ENCODE measurements at regions not wholly inside any gene's neighbourhood (a gene's known extent, or its start where the extent isn't known, plus 50 kb on each side); places are given as distances from the start of the nearest gene placed in this dataset.
"Not testable (repeated sequence)": the region's sequence is repeated elsewhere in the genome, so short reads cannot be mapped to it uniquely, and the experiment has no call there.

DNA sequence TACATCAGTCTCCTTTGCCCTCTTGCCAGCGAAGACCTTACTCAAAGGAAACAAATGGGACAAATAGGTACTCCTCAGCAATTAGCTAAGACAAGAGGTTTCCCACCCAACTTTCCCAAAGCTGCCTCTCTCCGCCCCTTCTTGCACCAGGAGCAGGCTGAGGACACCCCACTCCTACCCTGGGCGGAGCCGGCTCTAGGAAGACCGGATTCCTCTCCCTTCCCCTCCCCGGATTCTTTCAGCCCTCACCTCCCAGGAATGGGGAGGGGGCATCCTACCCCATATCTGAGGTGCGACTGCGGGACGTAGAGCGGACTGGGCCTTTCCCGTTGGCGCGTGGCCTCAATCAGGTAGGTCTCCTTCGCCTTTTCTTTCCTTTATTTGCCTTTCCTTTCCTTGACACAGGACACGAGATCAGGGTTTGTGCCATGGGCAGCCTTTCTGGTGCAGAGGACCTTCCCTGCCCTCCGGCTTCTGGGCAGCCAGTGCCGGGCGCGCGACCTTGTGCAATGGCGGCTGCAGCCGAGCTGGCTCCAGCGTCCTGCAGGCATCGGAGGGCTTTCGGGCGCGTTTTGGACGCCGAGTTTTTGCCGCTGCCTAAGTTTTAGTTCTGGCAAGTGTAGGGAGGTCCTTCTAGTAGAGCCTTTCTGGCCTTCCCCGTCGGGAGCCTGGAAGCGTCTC lies 279.9 kb downstream of the PLS3 start:
- DNase-seq (ENCODE audit: low spot score): not testable (repeated sequence)

DNA sequence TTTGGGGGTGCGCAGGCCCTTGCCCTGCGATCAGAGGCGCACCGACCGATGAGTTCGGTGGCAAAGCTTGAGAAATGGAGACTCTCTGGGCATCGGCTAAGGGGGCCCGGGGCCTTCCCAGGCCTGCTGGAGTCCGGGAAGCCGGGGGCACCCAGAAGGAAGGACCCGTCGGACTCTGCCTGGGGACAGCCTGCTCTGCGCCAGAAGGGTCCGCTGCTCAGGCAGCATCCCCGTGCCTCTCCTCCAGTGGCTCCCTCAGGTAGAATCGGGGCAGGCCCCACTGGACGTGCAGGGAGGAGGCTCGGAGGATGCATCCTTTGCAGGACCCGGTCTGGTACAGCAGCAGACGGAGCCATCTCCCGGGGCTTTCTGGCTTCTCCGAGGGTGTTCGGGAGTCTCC lies 290.0 kb downstream of the PLS3 start:
- not testable (repeated sequence) for DNase-seq (ENCODE audit: low spot score)

DNA sequence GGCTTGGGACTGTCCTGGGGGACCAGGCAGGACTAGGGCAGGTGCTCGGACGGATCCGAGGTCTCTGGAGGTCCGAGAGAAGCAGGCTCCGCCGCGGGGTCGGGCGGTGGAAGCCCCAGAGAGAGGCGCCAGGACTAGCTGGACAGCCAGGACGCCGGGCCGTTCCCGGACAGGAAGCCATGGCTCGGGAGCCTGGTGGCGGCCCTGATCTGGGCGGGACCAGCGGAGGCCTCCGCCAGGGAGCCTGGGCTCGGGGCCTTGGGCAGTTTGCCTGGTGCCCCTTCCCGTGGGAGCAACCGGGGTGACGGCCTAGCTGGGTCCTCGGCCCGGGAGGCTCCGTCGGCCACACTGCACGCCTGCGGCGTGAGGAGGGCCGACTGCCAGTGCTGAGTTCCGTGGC lies 292.3 kb downstream of the PLS3 start:
- DNase-seq (ENCODE audit: low spot score): not testable (repeated sequence)

DNA sequence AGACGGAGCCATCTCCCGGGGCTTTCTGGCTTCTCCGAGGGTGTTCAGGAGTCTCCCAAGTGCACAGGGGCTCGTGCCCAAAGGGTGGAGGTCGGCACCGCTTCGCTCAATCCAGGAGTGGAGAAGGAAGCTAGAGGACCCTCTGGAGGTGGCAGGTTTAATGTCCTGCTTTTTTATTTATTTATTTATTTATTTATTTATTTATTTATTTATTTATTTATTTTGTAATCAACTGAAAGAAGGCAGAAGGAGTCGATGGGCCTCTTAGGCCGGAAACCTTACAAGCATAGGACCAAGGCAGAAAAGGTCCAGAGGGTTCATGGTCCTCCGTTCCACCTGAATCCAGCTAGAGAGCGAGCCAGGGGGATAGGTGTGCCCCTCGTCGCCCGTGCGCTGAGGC lies 289.4 kb upstream of the AGTR2 start:
- not testable (repeated sequence) for DNase-seq (ENCODE audit: low spot score)

DNA sequence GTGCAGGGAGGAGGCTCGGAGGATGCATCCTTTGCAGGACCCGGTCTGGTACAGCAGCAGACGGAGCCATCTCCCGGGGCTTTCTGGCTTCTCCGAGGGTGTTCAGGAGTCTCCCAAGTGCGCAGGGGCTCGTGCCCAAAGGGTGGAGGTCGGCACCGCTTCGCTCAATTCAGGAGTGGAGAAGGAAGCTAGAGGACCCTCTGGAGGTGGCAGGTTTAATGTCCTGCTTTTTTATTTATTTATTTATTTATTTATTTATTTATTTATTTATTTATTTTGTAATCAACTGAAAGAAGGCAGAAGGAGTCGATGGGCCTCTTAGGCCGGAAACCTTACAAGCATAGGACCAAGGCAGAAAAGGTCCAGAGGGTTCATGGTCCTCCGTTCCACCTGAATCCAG lies 286.4 kb upstream of the AGTR2 start:
- not testable (repeated sequence) for DNase-seq (ENCODE audit: low spot score)

DNA sequence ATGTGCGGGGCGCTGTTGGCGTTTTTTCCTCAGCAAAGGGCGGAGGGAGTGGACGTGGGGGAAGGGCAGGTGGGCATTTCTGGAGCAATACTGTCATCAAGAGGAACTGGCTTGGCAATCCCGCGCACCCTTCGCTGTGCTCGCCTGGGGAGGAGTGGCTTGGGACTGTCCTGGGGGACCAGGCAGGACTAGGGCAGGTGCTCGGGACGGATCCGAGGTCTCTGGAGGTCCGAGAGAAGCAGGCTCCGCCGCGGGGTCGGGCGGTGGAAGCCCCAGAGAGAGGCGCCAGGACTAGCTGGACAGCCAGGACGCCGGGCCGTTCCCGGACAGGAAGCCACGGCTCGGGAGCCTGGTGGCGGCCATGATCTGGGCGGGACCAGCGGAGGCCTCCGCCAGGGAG lies 282.5 kb upstream of the AGTR2 start:
- not testable (repeated sequence) for DNase-seq (ENCODE audit: low spot score)

DNA sequence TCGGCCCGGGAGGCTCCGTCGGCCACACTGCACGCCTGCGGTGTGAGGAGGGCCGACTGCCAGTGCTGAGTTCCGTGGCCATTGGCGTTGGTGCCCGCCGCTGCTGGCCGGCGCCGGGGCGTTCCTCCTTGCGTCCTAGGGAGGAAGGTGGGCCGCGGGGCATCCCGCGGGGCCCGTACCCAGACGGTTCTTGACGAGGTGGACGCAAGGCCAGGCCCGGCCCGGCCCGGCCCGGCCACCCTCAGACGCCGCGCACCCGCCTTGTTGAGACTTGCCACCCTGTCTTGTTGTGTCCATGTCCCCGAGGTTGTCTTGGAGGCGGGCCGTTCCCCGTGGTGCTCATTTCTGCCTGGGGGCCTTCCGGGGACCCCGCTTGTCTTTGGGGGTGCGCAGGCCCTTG lies 282.0 kb upstream of the AGTR2 start:
- not testable (repeated sequence) for DNase-seq (ENCODE audit: low spot score)

DNA sequence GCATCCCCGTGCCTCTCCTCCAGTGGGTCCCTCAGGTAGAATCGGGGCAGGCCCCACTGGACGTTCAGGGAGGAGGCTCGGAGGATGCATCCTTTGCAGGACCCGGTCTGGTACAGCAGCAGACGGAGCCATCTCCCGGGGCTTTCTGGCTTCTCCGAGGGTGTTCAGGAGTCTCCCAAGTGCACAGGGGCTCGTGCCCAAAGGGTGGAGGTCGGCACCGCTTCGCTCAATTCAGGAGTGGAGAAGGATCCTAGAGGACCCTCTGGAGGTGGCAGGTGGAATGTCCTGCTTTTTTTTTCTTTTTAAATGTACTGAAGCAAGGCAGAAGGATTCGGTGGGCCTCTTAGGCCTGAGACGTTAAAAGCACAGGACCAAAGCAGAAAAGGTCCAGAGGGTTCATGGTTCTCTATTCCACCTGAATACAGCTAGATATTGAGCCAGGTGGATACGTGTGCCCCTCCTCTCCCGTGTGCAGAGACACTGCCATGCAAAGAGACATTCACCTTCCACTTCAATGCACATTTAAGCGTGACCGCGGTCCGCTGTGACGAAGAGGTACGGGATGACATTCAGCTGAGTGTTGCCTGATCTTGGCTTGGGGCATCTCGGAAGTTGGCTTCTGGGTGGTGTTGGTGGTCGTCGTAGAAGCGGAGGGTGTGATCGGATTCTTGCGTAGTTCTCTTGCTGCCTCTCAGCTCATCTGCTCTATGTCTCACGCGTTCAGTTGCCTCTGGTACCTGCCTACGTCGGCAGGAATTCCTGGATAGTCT lies 281.2 kb upstream of the AGTR2 start:
- DNase-seq (ENCODE audit: low spot score): no peak

DNA sequence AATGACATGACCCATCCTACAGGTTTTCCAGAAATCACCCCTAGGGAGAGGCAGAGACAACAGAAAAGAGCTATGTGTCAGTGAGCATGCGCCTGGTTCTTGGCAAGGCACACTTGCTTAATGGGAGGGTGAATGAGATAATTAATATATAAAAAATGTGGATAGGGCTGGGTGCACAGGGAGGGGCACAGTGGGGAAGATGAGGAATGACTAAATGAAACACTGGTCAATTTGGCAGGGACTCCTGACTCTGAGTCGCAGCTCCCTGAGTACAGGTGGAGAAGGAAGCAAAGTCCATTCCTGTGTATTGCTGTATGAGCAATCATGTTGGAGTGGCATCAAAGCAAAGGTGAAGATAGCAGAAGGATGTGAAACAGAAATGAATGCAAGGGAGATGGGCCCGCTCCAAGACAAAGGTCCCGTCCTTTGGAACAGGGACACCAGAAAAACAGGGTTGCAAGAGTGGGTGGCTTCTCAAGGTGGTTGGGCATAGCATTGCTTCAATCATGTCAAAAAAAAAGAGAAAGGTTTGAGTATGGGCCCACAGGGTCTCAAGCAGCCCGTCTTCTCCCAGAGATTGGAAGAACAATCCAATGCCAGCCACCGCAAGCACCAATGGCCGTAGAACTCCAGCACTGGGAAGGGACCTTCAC lies 278.4 kb upstream of the AGTR2 start:
- DNase-seq (ENCODE audit: low spot score): peak; percentile 17

DNA sequence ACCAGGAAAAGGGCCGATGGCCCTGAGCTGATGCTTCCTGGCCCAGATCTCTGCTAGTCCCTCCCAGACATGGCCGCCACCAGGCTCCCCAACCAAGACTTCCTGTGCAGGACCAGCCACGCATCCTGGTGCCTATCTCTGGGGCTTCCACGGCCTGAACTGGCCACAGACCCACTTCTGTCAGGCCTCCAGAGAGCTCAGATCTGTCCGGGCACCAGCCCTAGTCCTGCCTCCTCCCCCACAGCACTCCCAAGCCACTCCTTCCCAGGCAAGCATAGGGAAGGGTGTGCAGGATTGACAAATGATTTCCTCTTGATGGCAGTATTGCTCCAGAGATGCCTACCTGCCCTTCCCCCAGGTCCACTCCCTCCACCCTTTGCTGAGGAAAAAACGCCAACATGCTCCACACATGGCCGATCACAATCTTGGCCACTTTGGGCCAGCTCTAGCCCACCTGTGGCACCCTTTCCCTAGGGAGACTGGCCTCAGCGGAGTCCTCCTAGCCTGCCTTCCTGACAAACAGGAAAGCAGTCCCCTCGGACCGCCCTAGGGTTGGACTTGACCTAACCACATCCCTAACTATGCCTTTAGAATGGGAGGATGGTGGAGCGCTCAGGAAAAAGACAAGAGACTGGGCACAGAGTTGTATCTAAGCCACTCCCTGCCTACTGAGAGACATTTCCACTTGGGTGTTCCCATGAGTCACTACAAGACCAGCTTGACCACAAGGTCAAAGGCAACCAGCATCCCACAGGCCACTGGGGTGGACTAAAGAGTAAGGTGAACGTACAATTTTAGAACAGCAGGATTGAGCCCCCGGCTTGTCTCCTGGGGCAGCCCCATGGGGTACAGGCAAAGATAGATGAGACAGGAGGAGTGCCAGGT lies 277.5 kb upstream of the AGTR2 start:
- DNase-seq (ENCODE audit: low spot score): peak; percentile 72

DNA sequence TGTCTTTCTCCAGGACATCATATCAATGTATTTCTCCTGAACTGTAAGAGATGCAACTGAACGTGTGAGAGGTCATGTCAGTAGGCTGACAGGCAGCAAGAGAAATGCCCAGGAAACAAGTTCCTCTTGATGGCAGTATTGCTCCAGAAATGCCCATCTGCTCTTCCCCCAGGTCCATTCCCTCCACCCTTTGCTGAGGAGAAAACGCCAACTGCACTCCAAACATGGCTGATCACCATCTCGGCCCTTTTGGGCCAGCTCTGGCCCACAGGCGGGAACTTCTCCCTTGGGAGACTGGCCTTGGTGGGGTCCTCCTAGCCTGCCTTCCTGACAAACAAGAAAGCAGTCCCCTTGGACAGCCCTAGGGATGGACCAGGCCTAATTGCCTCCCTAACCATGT lies 276.5 kb upstream of the AGTR2 start:
- peak; percentile 75 for DNase-seq (ENCODE audit: low spot score)

DNA sequence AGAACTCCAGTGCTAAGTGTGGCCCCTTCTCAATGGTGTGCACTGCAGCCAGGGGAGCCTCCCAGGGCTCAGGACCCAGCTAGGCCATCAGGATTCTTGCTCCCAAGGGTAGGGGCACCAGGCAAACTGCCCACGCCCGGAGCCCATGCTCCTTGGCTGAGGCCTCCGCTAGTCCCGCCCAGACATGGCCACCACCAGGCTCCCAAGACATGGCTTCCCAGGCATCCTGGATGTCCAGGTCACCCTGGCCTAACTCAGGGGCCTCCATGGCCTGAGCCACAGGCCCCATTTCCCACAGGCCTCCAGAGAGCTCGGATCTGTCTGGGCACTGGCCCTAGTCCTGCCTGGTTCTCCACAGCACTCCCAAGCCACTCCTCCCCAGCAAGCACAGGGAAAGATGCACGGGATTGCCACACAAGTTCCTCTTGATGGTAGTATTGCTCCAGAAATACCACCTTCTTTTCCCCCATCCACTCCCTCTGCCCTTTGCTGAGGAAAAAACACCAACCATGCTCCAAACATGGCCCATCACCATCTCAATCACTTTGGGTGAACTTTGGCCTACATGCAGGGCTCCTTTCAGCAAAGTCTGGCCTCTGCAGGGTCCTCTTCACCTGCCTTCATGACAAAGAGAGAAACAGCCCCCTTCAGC lies 274.7 kb upstream of the AGTR2 start:
- DNase-seq (ENCODE audit: low spot score): peak; percentile 3

DNA sequence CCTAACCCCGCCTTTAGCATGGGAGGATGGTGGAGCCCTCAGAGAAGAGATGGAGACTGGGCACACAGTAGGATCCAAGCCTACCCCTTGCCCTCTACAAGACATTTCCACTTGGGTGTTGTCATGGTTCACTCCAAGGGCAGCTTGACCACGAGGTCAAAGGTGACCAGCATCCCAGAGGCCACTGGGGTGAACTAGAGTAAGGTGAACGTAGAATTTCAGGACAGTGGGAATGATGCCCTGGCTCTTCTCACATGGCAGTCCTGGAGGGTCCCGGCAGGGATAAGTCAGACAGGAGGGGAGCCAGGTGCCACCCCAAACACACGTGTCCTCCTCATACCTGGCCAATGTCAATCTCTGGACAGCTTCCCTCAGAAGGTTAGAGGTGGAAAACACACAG lies 274.2 kb upstream of the AGTR2 start:
- DNase-seq (ENCODE audit: low spot score): no peak

DNA sequence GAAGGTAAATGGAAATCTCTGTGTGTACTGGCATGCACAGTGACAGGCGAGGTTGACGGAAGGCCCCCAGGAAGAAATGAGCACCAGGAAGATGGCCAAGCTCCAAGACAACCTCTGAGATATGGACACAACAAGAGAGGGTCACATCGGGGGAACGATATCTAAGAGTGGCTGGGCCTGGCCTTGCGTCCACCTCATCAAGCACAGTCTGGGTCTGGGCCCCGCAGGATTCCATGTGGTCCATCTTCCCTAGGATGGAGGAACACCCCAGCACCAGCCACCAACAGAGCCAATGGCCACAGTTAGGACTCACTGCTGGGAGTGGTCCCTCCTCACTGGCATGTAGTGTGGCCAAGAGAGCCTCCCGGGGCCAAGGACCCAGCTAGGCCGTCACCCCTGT lies 272.6 kb upstream of the AGTR2 start:
- DNase-seq (ENCODE audit: low spot score): no peak

DNA sequence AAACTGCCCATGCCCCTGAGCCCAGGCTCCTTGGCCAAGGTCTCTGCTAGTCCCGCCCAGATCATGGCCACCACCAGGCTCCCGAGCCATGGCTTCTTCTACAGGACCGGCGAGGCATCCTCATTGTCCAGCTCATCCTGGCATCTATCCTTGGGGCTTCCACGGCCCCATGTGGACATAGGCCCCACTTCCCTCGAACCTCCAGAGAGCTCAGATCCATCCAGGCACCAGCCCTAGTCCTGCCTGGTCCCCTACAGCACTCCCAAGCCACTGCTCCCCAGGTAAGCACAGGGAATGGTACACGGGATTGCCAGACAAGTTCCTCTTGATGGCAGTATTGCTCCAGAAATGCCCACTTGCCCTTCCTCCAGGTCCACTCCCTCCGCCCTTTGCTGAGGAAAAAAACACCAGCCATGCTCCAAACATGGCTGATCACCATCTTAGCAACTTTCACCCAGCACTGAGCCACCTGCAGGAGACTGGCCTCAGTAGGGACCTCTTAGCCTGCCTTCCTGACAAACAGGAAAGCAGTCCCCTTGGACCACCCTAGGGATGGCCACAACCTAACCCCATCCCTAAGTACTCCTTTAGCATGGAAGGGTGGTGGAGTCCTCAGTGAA lies 272.1 kb upstream of the AGTR2 start:
- peak; percentile 19 for DNase-seq (ENCODE audit: low spot score)

DNA sequence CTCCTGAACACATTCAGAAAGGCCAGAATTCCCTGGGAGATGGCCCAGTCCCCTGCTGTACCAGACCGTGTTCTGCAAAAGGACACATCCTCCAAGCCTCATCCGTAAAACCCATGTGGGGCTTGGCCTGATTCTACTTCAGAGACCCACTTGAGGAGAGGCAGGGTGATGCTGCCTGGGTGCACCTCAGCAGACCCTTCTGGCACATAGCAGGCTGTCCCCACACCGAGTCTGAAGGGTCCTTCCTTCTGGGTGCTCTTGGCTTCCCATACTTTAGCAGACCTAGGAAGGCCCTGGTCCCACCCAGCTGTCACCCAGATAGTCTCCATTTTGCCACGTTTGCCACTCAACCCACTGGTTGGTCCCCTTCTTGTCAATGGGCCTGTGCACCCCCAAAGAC lies 270.1 kb upstream of the AGTR2 start:
- DNase-seq (ENCODE audit: low spot score): no peak

DNA sequence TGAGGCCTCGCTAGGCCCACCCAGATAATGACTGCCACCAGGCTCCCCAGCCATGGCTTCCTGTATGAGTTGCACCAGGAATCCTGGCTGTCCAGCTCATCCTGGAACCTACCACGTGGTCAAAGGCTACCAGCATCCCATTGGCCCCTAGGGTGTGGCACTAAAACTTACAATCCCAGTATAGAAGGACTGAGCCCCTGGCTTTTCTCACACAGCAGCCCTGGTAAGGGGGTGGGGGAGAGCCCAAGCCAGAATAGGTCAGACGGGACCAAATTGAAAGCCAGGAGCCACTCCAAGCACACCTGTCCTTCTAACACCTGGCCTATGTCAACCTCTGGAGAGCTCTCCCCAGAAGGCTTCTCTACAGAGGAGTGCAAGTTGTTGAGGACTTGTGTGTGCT lies 269.3 kb upstream of the AGTR2 start:
- no peak for DNase-seq (ENCODE audit: low spot score)

DNA sequence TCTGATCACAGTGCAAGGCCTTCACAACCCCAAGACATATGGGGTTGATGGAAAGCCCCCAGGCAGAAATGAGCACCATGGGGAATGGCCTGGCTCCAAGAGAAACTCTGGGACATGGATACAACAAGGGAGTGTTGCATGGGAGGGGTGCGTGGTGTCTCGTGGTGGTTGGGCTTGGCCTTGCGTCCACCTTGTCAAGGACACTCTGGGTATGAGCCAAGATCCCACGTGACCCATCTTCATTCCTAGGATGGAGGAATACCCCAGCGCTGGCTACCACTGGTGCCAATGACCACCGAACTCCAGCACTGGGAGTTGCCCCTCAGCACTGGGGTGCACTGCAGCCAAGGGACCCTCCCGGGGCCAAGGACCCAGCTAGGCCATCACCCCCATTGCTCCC lies 267.5 kb upstream of the AGTR2 start:
- DNase-seq (ENCODE audit: low spot score): no peak

DNA sequence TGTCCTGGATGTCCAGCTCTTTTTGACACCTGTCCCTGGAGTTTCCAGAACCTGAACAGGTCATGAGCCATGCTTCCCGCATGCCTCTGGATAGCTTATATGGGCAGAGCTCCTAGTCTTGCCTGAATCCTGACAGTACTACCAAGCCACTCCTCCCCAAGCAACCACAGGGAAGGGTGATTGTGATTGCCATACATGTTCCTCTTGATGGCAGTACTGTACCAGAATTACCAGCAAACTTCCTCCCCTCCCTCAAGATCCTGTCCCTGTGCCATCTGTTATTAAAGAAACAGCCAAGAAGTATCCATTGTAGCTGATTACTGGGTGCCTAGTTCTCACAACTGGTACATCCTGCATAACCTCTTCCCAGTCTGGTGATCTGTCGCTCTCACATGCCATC lies 264.3 kb upstream of the AGTR2 start:
- DNase-seq (ENCODE audit: low spot score): no peak

DNA sequence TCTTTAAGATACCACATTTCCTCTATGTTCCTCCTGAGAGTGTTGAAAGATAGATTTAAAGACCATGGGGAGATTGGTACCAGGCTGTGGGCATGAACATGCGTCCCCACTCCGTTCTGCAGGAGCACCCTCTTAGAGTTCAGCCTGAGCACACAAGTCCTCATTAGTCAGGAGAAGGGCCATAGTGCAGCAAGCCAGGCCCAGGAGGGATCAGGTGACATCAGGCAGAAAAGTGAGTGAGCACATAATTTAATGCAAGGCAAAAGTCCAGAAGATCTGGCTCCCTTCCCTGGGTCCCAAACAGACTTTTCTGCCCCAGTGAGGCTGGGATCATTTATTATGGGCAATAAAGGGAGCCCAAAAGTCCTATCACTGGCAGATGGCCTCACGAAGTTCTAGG lies 263.7 kb upstream of the AGTR2 start:
- DNase-seq (ENCODE audit: low spot score): no peak

DNA sequence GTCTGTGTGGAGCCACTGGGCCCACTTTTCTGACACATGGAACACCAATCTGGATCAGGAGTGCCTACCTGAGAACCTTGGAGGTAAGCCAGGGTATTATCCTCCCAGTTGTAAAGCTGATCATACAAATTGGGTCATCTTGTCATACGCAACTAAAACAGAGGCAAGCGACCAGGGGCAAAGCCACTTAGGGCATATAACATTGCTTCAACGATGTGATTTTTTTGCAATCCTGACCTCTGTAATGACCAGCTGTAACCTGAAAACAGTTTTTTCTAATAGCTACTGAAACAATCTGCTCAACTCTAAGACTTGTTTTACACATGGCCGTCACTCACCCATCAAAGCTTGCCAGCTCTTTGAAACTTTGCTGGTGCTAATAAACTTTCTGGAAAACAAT lies 261.5 kb upstream of the AGTR2 start:
- DNase-seq (ENCODE audit: low spot score): no peak
